ENCODE measurements at regions not wholly inside any gene's neighbourhood (a gene's known extent, or its start where the extent isn't known, plus 50 kb on each side); places are given as distances from the start of the nearest gene placed in this dataset.

DNA sequence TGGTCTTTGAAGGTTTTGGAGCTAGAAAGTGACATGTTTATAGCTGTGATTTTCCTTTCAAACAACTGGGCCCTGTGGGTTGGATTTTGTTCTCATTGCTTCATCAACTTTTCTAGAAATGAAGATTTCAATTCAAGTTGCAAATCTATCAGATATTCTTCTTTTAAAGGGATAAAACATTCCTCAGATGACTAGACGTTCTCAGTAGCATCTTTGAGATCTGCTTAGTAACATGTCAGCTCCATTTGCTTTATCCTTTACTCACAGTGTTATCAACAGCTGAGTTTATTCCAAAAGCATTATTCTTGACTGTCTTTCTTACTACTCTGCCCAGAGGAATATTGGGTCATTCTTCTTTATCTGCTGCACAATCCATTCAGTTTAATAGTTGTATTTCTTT is 108.2 kb upstream of the GIMD1 start:
- H3K27me3 Mint-ChIP-seq: peaks cover 4% of the 10 kb centered on the region
- H3K36me3 Mint-ChIP-seq: no peaks in the 10 kb centered on the region
- no peaks in the 10 kb centered on the region for H3K36me3 ChIP-seq (ENCODE audit: control insufficient read depth, insufficient read depth, low read length)

DNA sequence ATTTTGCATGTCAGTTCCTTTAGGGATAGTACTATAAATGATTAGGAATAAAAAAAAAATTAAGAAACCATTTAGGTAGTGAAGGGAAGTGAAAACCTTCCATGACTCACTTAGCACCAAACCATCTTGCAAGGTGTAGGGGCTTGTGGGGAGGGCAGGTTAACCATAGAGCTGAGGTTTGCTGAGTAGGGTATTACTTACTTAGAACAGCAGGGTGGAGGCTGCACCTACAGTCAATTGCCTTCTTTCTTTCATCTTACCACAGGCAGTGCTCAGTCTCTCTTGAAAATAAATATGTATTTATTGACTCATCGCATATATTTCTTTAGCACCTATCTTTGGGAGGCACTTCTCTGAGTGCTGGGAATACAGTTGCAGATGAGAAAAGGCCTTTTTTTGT is 104.9 kb upstream of the GIMD1 start:
- Mint-ChIP-seq H3K9me3 (peaks cover 0 to 2% (median 0%) of the 10 kb centered on the region in 7 donors), H3K36me3 (no peaks in the 10 kb centered on the region), H3K27ac (no peak overlapping the region), H3K4me3 (no peak overlapping the region), H3K4me1 (no peaks in the 10 kb centered on the region), H3K27me3 (peaks cover 4% of the 10 kb centered on the region)
- no peaks in the 10 kb centered on the region for H3K27me3 ChIP-seq (ENCODE audit: control insufficient read depth, insufficient read depth, low read length)
- no peaks in the 10 kb centered on the region for H3K4me1 ChIP-seq (ENCODE audit: control insufficient read depth, insufficient read depth, low read length, poor library complexity, severe bottlenecking)
- H3K27ac ChIP-seq (ENCODE audit: insufficient read depth, low read length, poor library complexity, severe bottlenecking): no peak overlapping the region
- H3K36me3 ChIP-seq (ENCODE audit: control insufficient read depth, insufficient read depth, low read length): no peaks in the 10 kb centered on the region
- ATAC-seq (ENCODE audit: low read depth in 2 of 2) (no peak), DNase-seq (no peak)
- H3K4me3 ChIP-seq (ENCODE audit: low read depth, low read length): no peak overlapping the region
- no peaks in the 10 kb centered on the region for H3K9me3 ChIP-seq (ENCODE audit: control insufficient read depth in 2 of 2, low read length in 2 of 2)

More for the DNA sequence above, 108.2 kb upstream of the GIMD1 start:
- ATAC-seq (ENCODE audit: low read depth in 2 of 2) (no peak), DNase-seq (no peak)
- no peak overlapping the region for H3K27ac Mint-ChIP-seq
- peaks cover 0 to 2% (median 0%) of the 10 kb centered on the region in 7 donors for H3K9me3 Mint-ChIP-seq
- no peak overlapping the region for H3K27ac ChIP-seq (ENCODE audit: insufficient read depth, low read length, poor library complexity, severe bottlenecking)
- no peaks in the 10 kb centered on the region for H3K9me3 ChIP-seq (ENCODE audit: control insufficient read depth in 2 of 2, low read length in 2 of 2)
- no peaks in the 10 kb centered on the region for H3K4me1 ChIP-seq (ENCODE audit: control insufficient read depth, insufficient read depth, low read length, poor library complexity, severe bottlenecking)
- H3K4me3 ChIP-seq (ENCODE audit: low read depth, low read length): no peak overlapping the region
- no peaks in the 10 kb centered on the region for H3K27me3 ChIP-seq (ENCODE audit: control insufficient read depth, insufficient read depth, low read length)
- no peaks in the 10 kb centered on the region for H3K4me1 Mint-ChIP-seq
- H3K4me3 Mint-ChIP-seq: no peak overlapping the region

DNA sequence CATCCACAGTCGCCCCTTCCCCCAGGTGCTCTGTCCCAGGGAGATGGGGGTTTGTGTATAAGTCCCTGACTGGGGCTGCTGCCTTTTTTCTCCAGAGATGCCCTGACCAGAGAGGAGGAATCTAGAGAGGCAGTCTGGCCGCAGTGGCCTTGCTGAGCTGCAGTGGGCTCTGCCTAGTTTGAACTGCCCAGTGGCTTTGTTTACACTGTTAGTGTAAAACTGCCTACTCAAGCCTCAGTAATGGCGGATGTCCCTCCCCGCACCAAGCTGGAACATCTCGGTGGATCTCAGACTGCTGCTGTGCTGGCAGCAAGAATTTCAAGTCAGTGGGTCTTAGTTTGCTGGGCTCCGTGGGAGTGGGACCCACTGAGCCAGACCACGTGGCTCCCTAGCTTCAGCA is 102.6 kb upstream of the GIMD1 start:
- Mint-ChIP-seq H3K27ac (no peak overlapping the region), H3K36me3 (no peaks in the 10 kb centered on the region), H3K4me3 (no peak overlapping the region), H3K9me3 (peaks cover 0 to 3% (median 0%) of the 10 kb centered on the region in 7 donors), H3K4me1 (no peaks in the 10 kb centered on the region), H3K27me3 (peaks cover 4% of the 10 kb centered on the region)
- no peak overlapping the region for H3K27ac ChIP-seq (ENCODE audit: insufficient read depth, low read length, poor library complexity, severe bottlenecking)
- H3K4me3 ChIP-seq (ENCODE audit: low read depth, low read length): no peak overlapping the region
- H3K27me3 ChIP-seq (ENCODE audit: control insufficient read depth, insufficient read depth, low read length): no peaks in the 10 kb centered on the region
- no peak for ATAC-seq (ENCODE audit: low read depth in 2 of 2)
- no peaks in the 10 kb centered on the region for H3K4me1 ChIP-seq (ENCODE audit: control insufficient read depth, insufficient read depth, low read length, poor library complexity, severe bottlenecking)
- H3K36me3 ChIP-seq (ENCODE audit: control insufficient read depth, insufficient read depth, low read length): no peaks in the 10 kb centered on the region
- DNase-seq: no peak
- no peaks in the 10 kb centered on the region for H3K9me3 ChIP-seq (ENCODE audit: control insufficient read depth in 2 of 2, low read length in 2 of 2)

DNA sequence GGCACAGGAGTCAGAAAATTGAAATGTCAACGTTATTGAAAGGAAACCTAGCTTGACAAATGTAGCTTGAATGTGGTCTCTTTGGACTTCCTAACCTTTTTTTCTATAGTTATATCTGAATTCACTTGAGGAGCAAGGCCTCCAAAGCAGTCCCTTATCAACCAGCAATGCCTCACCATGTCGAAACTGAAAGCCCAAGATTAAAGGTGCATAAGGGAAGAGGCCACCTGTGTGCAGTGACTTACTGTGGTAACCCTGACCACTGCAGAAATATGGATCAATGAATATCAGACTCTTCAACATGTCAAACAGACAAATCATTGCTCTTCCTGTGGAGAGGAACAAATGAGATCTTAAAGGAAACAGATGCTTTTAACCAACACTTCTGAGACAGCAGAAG is 95.0 kb upstream of the GIMD1 start:
- H3K4me3 Mint-ChIP-seq: no peak overlapping the region
- no peaks in the 10 kb centered on the region for H3K9me3 ChIP-seq (ENCODE audit: control insufficient read depth in 2 of 2, low read length in 2 of 2)
- H3K4me1 Mint-ChIP-seq: no peaks in the 10 kb centered on the region
- ATAC-seq (ENCODE audit: low read depth in 2 of 2) (no peak), DNase-seq (no peak)
- H3K36me3 ChIP-seq (ENCODE audit: control insufficient read depth, insufficient read depth, low read length): no peaks in the 10 kb centered on the region
- H3K4me1 ChIP-seq (ENCODE audit: control insufficient read depth, insufficient read depth, low read length, poor library complexity, severe bottlenecking): no peaks in the 10 kb centered on the region
- H3K9me3 Mint-ChIP-seq: peaks cover 0 to 3% (median 0%) of the 10 kb centered on the region in 7 donors
- H3K36me3 Mint-ChIP-seq: no peaks in the 10 kb centered on the region
- no peaks in the 10 kb centered on the region for H3K27me3 ChIP-seq (ENCODE audit: control insufficient read depth, insufficient read depth, low read length)
- H3K27ac Mint-ChIP-seq: no peak overlapping the region
- H3K27me3 Mint-ChIP-seq: no peaks in the 10 kb centered on the region
- no peak overlapping the region for H3K4me3 ChIP-seq (ENCODE audit: low read depth, low read length)
- no peak overlapping the region for H3K27ac ChIP-seq (ENCODE audit: insufficient read depth, low read length, poor library complexity, severe bottlenecking)

DNA sequence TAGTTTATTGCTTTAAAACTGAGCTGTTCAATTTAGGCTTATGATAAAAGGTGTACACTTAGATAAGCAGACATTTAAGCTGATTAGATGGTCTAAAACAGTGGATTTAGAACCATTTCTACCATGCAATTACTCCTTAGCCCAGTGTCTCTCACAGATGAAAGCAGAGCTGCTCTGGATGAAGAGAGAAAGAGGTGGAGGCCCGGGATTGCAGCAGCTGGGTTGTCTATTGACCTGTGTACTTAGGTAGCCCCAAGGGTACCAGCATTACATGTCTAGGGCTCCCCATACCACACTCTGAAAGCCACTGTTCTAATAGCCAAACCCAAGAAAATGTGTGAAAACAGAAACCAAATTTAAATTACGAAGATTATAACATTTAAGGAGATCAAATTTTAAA is 86.0 kb upstream of the GIMD1 start:
- H3K4me3 Mint-ChIP-seq: no peak overlapping the region
- H3K27me3 Mint-ChIP-seq: no peaks in the 10 kb centered on the region
- no peaks in the 10 kb centered on the region for H3K27me3 ChIP-seq (ENCODE audit: control insufficient read depth, insufficient read depth, low read length)
- no peaks in the 10 kb centered on the region for H3K4me1 Mint-ChIP-seq
- H3K4me1 ChIP-seq (ENCODE audit: control insufficient read depth, insufficient read depth, low read length, poor library complexity, severe bottlenecking): no peaks in the 10 kb centered on the region
- H3K27ac ChIP-seq (ENCODE audit: insufficient read depth, low read length, poor library complexity, severe bottlenecking): no peak overlapping the region
- no peak for DNase-seq
- H3K9me3 ChIP-seq (ENCODE audit: control insufficient read depth in 2 of 2, low read length in 2 of 2): no peaks in the 10 kb centered on the region
- no peak overlapping the region for H3K4me3 ChIP-seq (ENCODE audit: low read depth, low read length)
- H3K36me3 ChIP-seq (ENCODE audit: control insufficient read depth, insufficient read depth, low read length): no peaks in the 10 kb centered on the region
- no peak overlapping the region for H3K27ac Mint-ChIP-seq
- no peak for ATAC-seq (ENCODE audit: low read depth in 2 of 2)
- H3K36me3 Mint-ChIP-seq: no peaks in the 10 kb centered on the region
- peaks cover 0 to 1% (median 0%) of the 10 kb centered on the region in 7 donors for H3K9me3 Mint-ChIP-seq

DNA sequence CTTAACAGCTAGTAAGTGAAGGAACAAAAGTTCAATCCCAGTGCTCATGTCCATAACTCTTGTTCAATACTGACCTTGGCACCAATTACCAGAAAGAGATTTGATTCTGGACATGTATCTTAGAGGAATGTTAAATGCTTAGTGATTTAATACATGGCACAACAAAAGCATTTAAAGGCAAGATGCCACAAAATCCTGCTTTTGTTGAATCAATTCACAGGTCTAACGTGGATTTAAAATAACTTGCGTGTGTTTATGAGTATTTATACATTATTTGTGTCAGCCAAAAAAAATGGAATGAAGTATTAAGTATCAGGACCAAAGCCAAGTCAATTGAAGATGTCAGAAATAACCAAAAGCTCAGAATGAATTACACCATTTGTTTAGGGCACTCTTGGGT is 85.4 kb upstream of the GIMD1 start:
- Mint-ChIP-seq H3K27ac (no peak overlapping the region), H3K4me3 (no peak overlapping the region), H3K9me3 (peaks cover 0 to 1% (median 0%) of the 10 kb centered on the region in 7 donors), H3K27me3 (no peaks in the 10 kb centered on the region), H3K4me1 (no peaks in the 10 kb centered on the region), H3K36me3 (no peaks in the 10 kb centered on the region)
- no peak overlapping the region for H3K4me3 ChIP-seq (ENCODE audit: low read depth, low read length)
- no peak for ATAC-seq (ENCODE audit: low read depth in 2 of 2)
- no peaks in the 10 kb centered on the region for H3K4me1 ChIP-seq (ENCODE audit: control insufficient read depth, insufficient read depth, low read length, poor library complexity, severe bottlenecking)
- no peak for DNase-seq
- no peaks in the 10 kb centered on the region for H3K36me3 ChIP-seq (ENCODE audit: control insufficient read depth, insufficient read depth, low read length)
- no peaks in the 10 kb centered on the region for H3K27me3 ChIP-seq (ENCODE audit: control insufficient read depth, insufficient read depth, low read length)
- H3K9me3 ChIP-seq (ENCODE audit: control insufficient read depth in 2 of 2, low read length in 2 of 2): no peaks in the 10 kb centered on the region
- H3K27ac ChIP-seq (ENCODE audit: insufficient read depth, low read length, poor library complexity, severe bottlenecking): no peak overlapping the region

DNA sequence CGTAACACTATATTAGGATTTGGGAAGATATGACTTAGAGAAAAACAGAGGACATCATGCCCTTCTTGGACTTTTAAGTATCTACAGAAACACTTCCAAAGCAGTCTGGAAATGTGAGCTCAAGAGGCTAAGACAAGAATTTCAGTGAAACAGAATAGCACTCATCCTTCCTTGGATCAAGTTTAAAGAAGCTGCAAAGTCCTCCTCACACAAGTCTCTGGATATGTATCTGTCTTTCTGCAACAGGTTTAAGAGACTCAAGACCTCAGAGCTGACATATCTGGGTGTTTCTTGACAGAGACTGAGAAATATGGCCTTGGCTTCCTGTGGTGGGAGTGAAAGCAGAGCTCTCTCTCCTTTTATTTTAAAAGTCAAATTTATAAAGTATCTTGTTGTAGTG is 82.5 kb upstream of the GIMD1 start:
- Mint-ChIP-seq H3K36me3 (no peaks in the 10 kb centered on the region), H3K27me3 (peaks cover 4% of the 10 kb centered on the region), H3K4me3 (no peak overlapping the region), H3K4me1 (no peaks in the 10 kb centered on the region), H3K27ac (no peak overlapping the region), H3K9me3 (peaks cover 0 to 2% (median 0%) of the 10 kb centered on the region in 7 donors)
- DNase-seq (no peak), ATAC-seq (ENCODE audit: low read depth in 2 of 2) (no peak)
- H3K36me3 ChIP-seq (ENCODE audit: control insufficient read depth, insufficient read depth, low read length): no peaks in the 10 kb centered on the region
- no peak overlapping the region for H3K27ac ChIP-seq (ENCODE audit: insufficient read depth, low read length, poor library complexity, severe bottlenecking)
- H3K27me3 ChIP-seq (ENCODE audit: control insufficient read depth, insufficient read depth, low read length): no peaks in the 10 kb centered on the region
- no peaks in the 10 kb centered on the region for H3K9me3 ChIP-seq (ENCODE audit: control insufficient read depth in 2 of 2, low read length in 2 of 2)
- no peak overlapping the region for H3K4me3 ChIP-seq (ENCODE audit: low read depth, low read length)
- no peaks in the 10 kb centered on the region for H3K4me1 ChIP-seq (ENCODE audit: control insufficient read depth, insufficient read depth, low read length, poor library complexity, severe bottlenecking)

DNA sequence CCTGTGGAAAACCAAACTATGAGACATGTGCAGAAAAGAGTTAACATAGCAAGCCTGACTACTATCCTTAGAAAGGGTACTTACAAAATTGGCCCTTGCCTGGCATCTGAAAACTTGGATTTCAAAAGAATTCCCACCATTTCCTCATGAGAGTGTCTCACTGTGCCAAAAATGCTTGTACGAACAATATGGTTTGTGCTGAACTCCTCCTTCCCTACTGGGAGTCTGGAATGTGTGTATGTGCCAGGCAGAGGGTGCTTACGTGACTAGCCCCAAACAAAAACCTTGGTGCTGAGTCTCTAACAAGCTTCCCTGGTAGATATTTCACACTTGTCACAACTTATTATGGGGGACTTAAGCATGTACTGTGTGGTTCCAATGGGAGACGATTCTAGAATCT is 81.7 kb upstream of the GIMD1 start:
- no peak overlapping the region for H3K4me3 ChIP-seq (ENCODE audit: low read depth, low read length)
- Mint-ChIP-seq H3K9me3 (peaks cover 0 to 6% (median 0%) of the 10 kb centered on the region in 7 donors), H3K4me1 (no peaks in the 10 kb centered on the region), H3K27ac (no peak overlapping the region), H3K27me3 (peaks cover 4% of the 10 kb centered on the region), H3K36me3 (no peaks in the 10 kb centered on the region), H3K4me3 (no peak overlapping the region)
- DNase-seq: no peak
- ATAC-seq (ENCODE audit: low read depth in 2 of 2): no peak
- H3K36me3 ChIP-seq (ENCODE audit: control insufficient read depth, insufficient read depth, low read length): no peaks in the 10 kb centered on the region
- no peaks in the 10 kb centered on the region for H3K27me3 ChIP-seq (ENCODE audit: control insufficient read depth, insufficient read depth, low read length)
- no peaks in the 10 kb centered on the region for H3K4me1 ChIP-seq (ENCODE audit: control insufficient read depth, insufficient read depth, low read length, poor library complexity, severe bottlenecking)
- H3K9me3 ChIP-seq (ENCODE audit: control insufficient read depth in 2 of 2, low read length in 2 of 2): no peaks in the 10 kb centered on the region
- no peak overlapping the region for H3K27ac ChIP-seq (ENCODE audit: insufficient read depth, low read length, poor library complexity, severe bottlenecking)
